Fibroblast of the aortic adventitia (primary cell): ENCODE measurements at regions not wholly inside any gene's neighbourhood (a gene's known extent, or its start where the extent isn't known, plus 50 kb on each side); places are given as distances from the start of the nearest gene placed in this dataset.

Experiments used
- DNase-seq: peaks from one replicate; pipeline ENCODE4 v3.0.0-alpha.2; 2010; ENCODE audit warnings: low read depth
- H3K4me3 ChIP-seq: 2 replicates; pipeline ENCODE4 v1.5.1; 2011; ENCODE audit warnings: low read depth, mild to moderate bottlenecking, control low read depth, low read length, moderate library complexity
- CTCF ChIP-seq: IDR thresholded peaks from 2 replicates; pipeline ENCODE4 v1.5.1; 2011; ENCODE audit warnings: mild to moderate bottlenecking, low read length, control low read depth, inconsistent platforms; ENCODE audit not compliant: insufficient read depth

- TF ChIP-seq CTCF: no peak
- DNase-seq: no peak
Measured at GRCh38 chr16:86966777-86967176, 350.4 kb downstream of the C16orf95 start.

GRCh38 chr16:86968866-86969265 lies 348.3 kb downstream of the C16orf95 start:
- no peak overlapping the region for H3K4me3 ChIP-seq
- no peak for DNase-seq
- TF ChIP-seq CTCF: no peak

More at GRCh38 chr16:86966777-86967176, 350.4 kb downstream of the C16orf95 start:
- no peak overlapping the region for H3K4me3 ChIP-seq

- TF ChIP-seq CTCF: no peak
- no peak for DNase-seq
- no peak overlapping the region for H3K4me3 ChIP-seq
Measured at GRCh38 chr16:86969716-86970115, 347.5 kb downstream of the C16orf95 start.

GRCh38 chr16:86970279-86970678 lies 346.9 kb downstream of the C16orf95 start:
- DNase-seq: no peak
- no peak overlapping the region for H3K4me3 ChIP-seq
- TF ChIP-seq CTCF: no peak

GRCh38 chr16:86970726-86971125 lies 346.5 kb downstream of the C16orf95 start:
- no peak for TF ChIP-seq CTCF
- H3K4me3 ChIP-seq: no peak overlapping the region
- DNase-seq: no peak

GRCh38 chr16:86971251-86971650 lies 345.9 kb downstream of the C16orf95 start:
- no peak for TF ChIP-seq CTCF
- no peak overlapping the region for H3K4me3 ChIP-seq
- no peak for DNase-seq

- TF ChIP-seq CTCF: no peak
- no peak overlapping the region for H3K4me3 ChIP-seq
- DNase-seq: no peak
Measured at GRCh38 chr16:86974120-86974519, 343.1 kb downstream of the C16orf95 start.
